Lower lobe of right lung (tissue), 2 donors: ENCODE measurements at regions not wholly inside any gene's neighbourhood (a gene's known extent, or its start where the extent isn't known, plus 50 kb on each side); places are given as distances from the start of the nearest gene placed in this dataset.

ENCODE experiments used
- ATAC-seq, 2 donors: fragments of 200-7000 bp; cut with Tn5 transposase; one replicate each; pipeline ENCODE4 v1.9.1; 2020 to 2022; ENCODE audit warnings: mild to moderate bottlenecking in 2 of 2, moderate library complexity in 2 of 2
- DNase-seq: peaks from one replicate; pipeline ENCODE4 v3.0.0-alpha.2; 2020
- H3K27ac ChIP-seq: fragments of 200-600 bp; one replicate; pipeline ENCODE4 v1.8.0; 2022
- H3K27me3 ChIP-seq: fragments of 200-600 bp; one replicate; pipeline ENCODE4 v1.8.0; 2022; ENCODE audit warnings: low read depth
- H3K36me3 ChIP-seq: fragments of 200-600 bp; one replicate; pipeline ENCODE4 v1.8.0; 2022; ENCODE audit warnings: mild to moderate bottlenecking
- H3K4me1 ChIP-seq: fragments of 200-600 bp; one replicate; pipeline ENCODE4 v1.8.0; 2022
- H3K4me3 ChIP-seq: fragments of 200-600 bp; one replicate; pipeline ENCODE4 v1.8.0; 2022; ENCODE audit warnings: mild to moderate bottlenecking
- H3K9me3 ChIP-seq: fragments of 200-600 bp; one replicate; pipeline ENCODE4 v1.8.0; 2022
- CTCF ChIP-seq: fragments of 200-600 bp; IDR thresholded peaks from one replicate; pipeline ENCODE4 v1.8.0; 2022; ENCODE audit warnings: antibody characterized with exemption, mild to moderate bottlenecking
- intact Hi-C: fragments of 100-400 bp; cut with DNase I; formaldehyde crosslinking; loops from one replicate; pipeline ENCODE4 v1.11.0; 2022
- donor health status: DM: no; HTN: yes; CAD: no; lungs with severe emphysema.

GRCh38 chrX:122667667-122668066, 516.4 kb upstream of the GRIA3 start:
- Histone ChIP-seq H3K4me1 (no peaks in the 10 kb centered on the region), H3K9me3 (no peaks in the 10 kb centered on the region), H3K27ac (no peak overlapping the region), H3K4me3 (no peak overlapping the region), H3K36me3 (no peaks in the 10 kb centered on the region), H3K27me3 (no peaks in the 10 kb centered on the region)
- no peak for TF ChIP-seq CTCF
- DNase-seq (no peak), ATAC-seq (no peak)
- intact Hi-C loops = no loop called here

GRCh38 chrX:122703762-122704161, 480.3 kb upstream of the GRIA3 start:
- H3K36me3 ChIP-seq = no peaks in the 10 kb centered on the region
- DNase-seq (no peak), ATAC-seq (no peak)
- H3K4me1 ChIP-seq = no peaks in the 10 kb centered on the region
- no peak for TF ChIP-seq CTCF
- no peak overlapping the region for H3K4me3 ChIP-seq
- no peaks in the 10 kb centered on the region for H3K9me3 ChIP-seq
- intact Hi-C loops = no loop called here
- H3K27me3 ChIP-seq = no peaks in the 10 kb centered on the region
- H3K27ac ChIP-seq = no peak overlapping the region

- DNase-seq (no peak), ATAC-seq (no peak)
- no peak for TF ChIP-seq CTCF
- Histone ChIP-seq H3K9me3 (no peaks in the 10 kb centered on the region), H3K4me1 (no peaks in the 10 kb centered on the region), H3K36me3 (no peaks in the 10 kb centered on the region), H3K27ac (no peak overlapping the region), H3K4me3 (no peak overlapping the region), H3K27me3 (no peaks in the 10 kb centered on the region)
- intact Hi-C loops = no loop called here
Measured at GRCh38 chrX:122739770-122740169, 444.3 kb upstream of the GRIA3 start.

- Histone ChIP-seq H3K4me3 (no peak overlapping the region), H3K27me3 (no peaks in the 10 kb centered on the region), H3K4me1 (no peaks in the 10 kb centered on the region), H3K27ac (no peak overlapping the region), H3K36me3 (no peaks in the 10 kb centered on the region), H3K9me3 (no peaks in the 10 kb centered on the region)
- ATAC-seq = no peak
- intact Hi-C loops = no loop called here
- TF ChIP-seq CTCF = no peak
- no peak for DNase-seq
Measured at GRCh38 chrX:122770581-122770980, 413.5 kb upstream of the GRIA3 start.

DNA sequence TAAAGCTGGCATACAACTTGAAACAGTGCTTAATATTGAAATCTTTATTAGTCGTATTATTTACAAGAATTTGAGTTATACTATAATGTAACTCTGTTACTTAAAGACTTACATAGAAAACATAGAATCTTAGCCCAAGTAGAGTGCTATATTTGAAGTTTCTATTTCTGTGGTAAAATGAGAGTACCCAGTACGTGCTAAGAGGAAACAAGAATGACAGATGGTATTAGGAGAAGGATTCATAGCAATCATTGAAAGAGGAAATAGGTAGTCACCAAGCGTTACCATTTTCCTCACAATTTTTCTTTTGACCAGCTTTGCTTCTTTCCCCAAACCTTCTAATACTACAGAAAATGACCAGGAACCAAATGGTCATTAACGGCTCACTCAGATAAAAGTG, 412.1 kb upstream of the GRIA3 start:
- no peak for DNase-seq
- H3K27me3 ChIP-seq = no peaks in the 10 kb centered on the region
- no peak for TF ChIP-seq CTCF
- ATAC-seq = no peak
- intact Hi-C loops = no loop called here
- H3K4me3 ChIP-seq = no peak overlapping the region
- H3K36me3 ChIP-seq = no peaks in the 10 kb centered on the region
- no peak overlapping the region for H3K27ac ChIP-seq
- H3K9me3 ChIP-seq = no peaks in the 10 kb centered on the region
- H3K4me1 ChIP-seq = no peaks in the 10 kb centered on the region

GRCh38 chrX:122777766-122778165, 406.3 kb upstream of the GRIA3 start:
- Histone ChIP-seq H3K4me1 (no peaks in the 10 kb centered on the region), H3K9me3 (no peaks in the 10 kb centered on the region), H3K4me3 (no peak overlapping the region), H3K27me3 (no peaks in the 10 kb centered on the region), H3K27ac (no peak overlapping the region), H3K36me3 (no peaks in the 10 kb centered on the region)
- DNase-seq (no peak), ATAC-seq (no peak)
- intact Hi-C loops = no loop called here
- no peak for TF ChIP-seq CTCF
